Activated CD8-positive, alpha-beta memory T cell treated with anti-CD3 and anti-CD28 coated beads for 24 hours (primary cell): ENCODE measurements at regions not wholly inside any gene's neighbourhood (a gene's known extent, or its start where the extent isn't known, plus 50 kb on each side); places are given as distances from the start of the nearest gene placed in this dataset.
"Not testable (repeated sequence)": the region's sequence is repeated elsewhere in the genome, so short reads cannot be mapped to it uniquely, and the experiment has no call there.

Experiments
- DNase-seq: peaks from one replicate; pipeline ENCODE4 v3.0.0-alpha.2; 2020

DNA sequence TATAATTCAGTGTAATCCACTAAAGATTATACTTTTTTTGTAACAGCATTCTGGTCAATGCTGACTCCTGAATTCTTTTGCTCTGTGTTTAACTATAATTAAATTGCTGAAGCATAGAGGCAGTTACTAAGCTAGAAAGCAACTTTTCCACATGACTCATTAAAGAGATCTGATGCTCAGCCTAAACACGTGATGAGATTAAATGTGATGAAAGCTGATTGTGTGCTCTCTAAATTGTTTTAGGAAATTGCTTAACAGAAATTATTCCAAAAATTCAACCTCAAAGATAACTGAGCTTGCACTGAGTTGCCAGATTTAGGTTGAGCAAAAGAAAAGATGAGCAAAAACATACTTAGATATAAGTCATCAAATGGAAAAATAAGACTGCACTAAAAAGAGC lies 1033.6 kb downstream of the FAM181B start:
- no peak for DNase-seq

DNA sequence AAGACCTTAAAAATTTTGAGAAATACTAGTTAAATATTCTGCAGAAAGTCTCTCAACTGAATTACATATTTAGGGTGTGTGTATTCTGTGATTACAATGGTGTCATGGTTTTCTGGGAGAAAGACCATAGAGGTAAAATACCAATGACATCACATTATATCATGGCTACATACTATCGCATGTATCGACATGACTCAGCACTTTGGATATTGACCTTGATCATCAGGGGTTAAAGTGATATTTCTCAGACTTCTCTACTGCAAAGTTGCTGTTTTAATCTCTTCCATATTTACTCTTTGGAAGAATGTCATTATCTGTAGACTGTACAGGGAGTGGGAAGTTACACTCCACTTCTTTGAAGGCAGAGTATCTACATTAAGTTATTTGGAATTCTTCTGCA lies 1046.6 kb downstream of the FAM181B start:
- no peak for DNase-seq

- no peak for DNase-seq
These were observed 1059.5 kb downstream of the FAM181B start for GRCh38 chr11:81674211-81674610.

GRCh38 chr11:81673001-81673400 lies 1060.7 kb downstream of the FAM181B start:
- no peak for DNase-seq

GRCh38 chr11:81669935-81670543 lies 1063.6 kb downstream of the FAM181B start:
- DNase-seq = no peak

- DNase-seq = no peak
These were observed 1074.9 kb downstream of the FAM181B start for GRCh38 chr11:81658722-81659121.

DNA sequence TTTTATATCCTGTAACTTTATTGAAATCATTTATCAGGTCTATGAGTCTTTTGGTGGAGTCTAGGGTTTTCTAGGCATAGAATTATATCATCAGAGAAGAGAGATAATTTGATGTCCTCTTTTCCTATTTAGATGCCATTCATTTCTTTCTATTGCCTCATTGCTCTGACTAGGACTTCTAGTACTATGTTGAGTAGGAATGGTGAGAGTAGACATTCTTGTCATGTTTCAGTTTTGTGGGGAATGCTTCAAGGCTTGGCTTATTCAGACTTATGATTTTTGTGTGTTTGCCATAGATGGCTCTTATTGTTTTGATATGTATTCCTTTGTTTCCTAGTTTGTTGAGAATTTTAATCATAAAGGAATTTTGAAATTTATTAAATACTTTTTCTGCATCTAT lies 1078.3 kb downstream of the FAM181B start:
- DNase-seq = no peak

- no peak for DNase-seq
These were observed 1086.3 kb downstream of the FAM181B start for GRCh38 chr11:81647374-81647773.

GRCh38 chr11:81644239-81644840 lies 1089.3 kb downstream of the FAM181B start:
- no peak for DNase-seq

DNA sequence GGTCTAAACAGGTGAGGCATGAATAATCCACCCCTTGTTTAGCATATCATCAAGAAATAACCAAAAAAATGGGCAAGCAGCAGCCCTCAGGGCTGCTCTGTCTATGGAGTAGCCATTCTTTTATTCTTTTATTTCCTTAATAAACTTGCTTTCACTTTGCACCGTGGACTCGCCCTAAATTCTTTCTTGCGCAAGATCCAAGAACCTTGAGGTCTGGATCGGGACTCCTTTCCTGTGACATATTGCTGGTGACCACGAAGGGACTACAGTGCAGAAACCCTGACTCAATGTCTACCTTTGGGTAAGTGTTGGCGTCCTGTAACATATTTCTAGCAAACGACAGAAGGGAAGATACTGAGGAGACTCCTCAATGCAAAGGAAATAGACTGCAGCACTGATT lies 1099.2 kb downstream of the FAM181B start:
- no peak for DNase-seq

DNA sequence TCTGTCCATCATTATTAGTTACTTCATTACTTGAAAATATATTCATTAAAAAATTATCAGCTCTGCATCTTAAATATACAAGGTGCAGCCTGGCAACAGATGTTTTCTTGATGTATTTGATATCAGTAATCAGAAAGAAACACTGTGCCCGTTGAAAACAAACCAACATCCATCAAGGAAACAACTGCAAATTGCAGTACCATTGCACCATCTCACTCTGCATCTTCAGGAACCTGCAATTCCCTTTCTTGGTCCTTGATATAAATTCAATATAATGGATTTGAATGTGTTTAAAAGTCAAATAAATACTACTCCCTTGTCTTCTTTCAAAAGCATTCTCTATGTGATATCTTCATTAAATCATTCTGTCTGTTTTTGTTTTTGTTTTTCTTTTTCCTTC lies 1131.2 kb downstream of the FAM181B start:
- no peak for DNase-seq

- no peak for DNase-seq
These were observed 1137.0 kb downstream of the FAM181B start for GRCh38 chr11:81596704-81597103.

DNA sequence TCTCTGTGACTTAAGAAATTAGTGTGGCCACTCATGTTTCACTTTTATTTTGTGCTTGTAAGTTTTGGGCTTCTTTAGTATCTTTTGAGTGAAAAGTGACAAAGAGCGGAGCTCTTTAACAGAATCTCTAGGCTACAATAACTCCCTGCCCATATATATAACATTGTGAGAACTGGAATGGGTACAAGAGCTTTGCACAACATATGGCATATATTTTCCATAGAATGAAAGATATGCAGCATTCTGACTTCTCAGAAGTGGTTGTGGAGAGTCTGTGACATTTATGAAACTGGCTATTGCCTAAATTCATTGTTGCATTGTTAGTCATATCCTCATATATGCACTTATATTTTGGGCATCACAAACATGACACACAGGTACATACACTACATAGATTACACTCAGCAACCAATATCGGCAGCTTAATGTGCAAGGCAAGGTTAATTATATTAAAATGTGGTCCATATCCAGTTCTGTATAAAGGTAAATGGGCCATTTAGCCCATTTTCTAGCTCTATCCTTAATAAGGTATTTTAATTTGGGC lies 1148.2 kb downstream of the FAM181B start:
- no peak for DNase-seq

- DNase-seq = no peak
These were observed 1154.3 kb downstream of the FAM181B start for GRCh38 chr11:81579339-81579738.

GRCh38 chr11:81578571-81578970 lies 1155.1 kb downstream of the FAM181B start:
- no peak for DNase-seq

GRCh38 chr11:81574301-81574700 lies 1159.4 kb downstream of the FAM181B start:
- no peak for DNase-seq

GRCh38 chr11:81573367-81573766 lies 1160.3 kb downstream of the FAM181B start:
- DNase-seq = no peak

DNA sequence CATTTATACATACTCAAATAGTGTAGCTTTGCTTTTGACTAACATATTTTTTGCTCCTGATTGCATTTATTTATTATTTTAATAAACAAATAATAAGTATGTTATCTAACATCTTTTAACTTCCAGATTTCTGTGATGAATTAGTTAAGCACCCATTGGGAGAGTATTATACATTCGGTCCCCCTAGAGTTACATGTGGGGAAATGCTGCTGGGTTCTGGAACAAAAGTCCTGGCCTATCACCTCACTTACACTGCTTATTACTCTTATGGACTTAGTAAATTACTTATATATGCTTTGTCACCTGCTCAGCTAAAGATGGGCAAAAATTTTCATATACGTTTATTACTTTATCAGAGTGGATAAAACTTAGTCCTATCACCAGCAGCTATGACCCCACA lies 1163.0 kb downstream of the FAM181B start:
- no peak for DNase-seq

GRCh38 chr11:81569999-81570398 lies 1163.7 kb downstream of the FAM181B start:
- DNase-seq = no peak

- no peak for DNase-seq
These were observed 1164.7 kb downstream of the FAM181B start for GRCh38 chr11:81568918-81569317.

- DNase-seq = no peak
These were observed 1185.5 kb downstream of the FAM181B start for GRCh38 chr11:81548123-81548522.

- DNase-seq = not testable (repeated sequence)
These were observed 1193.9 kb downstream of the FAM181B start for GRCh38 chr11:81539806-81540205.

- DNase-seq = no peak
These were observed 1218.1 kb downstream of the FAM181B start for GRCh38 chr11:81515566-81515965.

DNA sequence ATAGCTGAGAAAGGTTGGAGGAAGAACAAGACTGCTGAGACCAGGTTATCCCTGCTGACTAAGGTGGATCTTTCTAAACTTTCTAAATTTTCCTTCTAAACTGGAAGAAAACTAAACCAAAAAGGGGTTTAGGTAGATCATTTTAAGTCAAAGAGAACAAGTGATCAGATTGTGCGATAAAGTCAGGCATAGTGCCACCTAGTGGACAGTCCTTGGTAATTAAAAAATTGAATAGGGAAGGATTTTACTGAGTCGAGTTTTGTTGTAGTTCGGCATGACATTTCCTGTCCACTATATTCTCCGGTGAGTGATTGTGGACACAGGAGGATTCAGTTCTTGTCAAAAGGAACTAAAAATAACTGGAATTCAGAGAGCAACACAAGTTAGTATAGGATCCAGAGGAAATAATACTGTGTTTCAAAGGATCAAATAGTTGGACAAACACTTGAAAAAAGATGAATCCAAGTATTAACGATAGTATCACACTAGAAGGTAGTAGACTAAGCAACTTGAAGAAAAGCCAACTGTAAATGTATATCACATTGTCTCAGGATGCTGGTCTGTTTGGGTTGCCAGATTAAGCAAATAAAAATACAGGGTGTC lies 1236.4 kb downstream of the FAM181B start:
- no peak for DNase-seq
